ENCODE measurements at regions not wholly inside any gene's neighbourhood (a gene's known extent, or its start where the extent isn't known, plus 50 kb on each side); places are given as distances from the start of the nearest gene placed in this dataset.

- Mint-ChIP-seq H3K36me3 (peaks cover 5% of the 10 kb centered on the region), H3K27ac (no peak overlapping the region), H3K9me3 (peaks cover 9% of the 10 kb centered on the region), H3K27me3 (ENCODE audit: low read depth) (no peaks in the 10 kb centered on the region), H3K4me1 (no peaks in the 10 kb centered on the region), H3K4me3 (no peak overlapping the region)
- DNase-seq (ENCODE audit: low spot score in 2 of 2, unreplicated experiment in 2 of 2): no peak
- TF ChIP-seq CTCF (IDR thresholded peaks at IDR 0.05; ENCODE audit: unreplicated experiment): no peak
Measured at GRCh38 chrX:97797076-97797475, 913.4 kb downstream of the RPA4 start.

DNA sequence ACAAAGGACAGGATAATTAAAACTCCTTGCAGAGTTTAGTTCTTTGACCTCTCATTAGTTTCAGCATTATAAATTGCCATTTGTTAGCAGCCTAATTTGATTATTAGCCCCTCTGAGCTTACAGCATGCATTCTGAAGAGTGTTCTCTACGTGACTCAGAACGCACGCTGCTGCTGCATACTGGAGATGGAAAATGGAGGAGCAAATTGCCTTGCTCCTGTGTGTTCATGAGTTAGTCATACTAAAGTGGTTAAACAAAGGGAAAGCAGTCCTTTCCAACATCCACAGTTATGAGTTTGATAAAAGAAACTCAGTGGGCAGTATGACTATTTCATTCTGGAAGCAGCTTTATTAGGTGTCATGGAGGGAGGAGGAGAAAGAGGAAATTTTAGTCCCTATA lies 922.5 kb downstream of the RPA4 start:
- Mint-ChIP-seq H3K4me1 (no peaks in the 10 kb centered on the region), H3K27me3 (ENCODE audit: low read depth) (no peaks in the 10 kb centered on the region), H3K9me3 (peaks cover 21% of the 10 kb centered on the region), H3K4me3 (no peak overlapping the region), H3K36me3 (peaks cover 6% of the 10 kb centered on the region), H3K27ac (no peak overlapping the region)
- TF ChIP-seq CTCF (IDR thresholded peaks at IDR 0.05; ENCODE audit: unreplicated experiment): no peak
- no peak for DNase-seq (ENCODE audit: low spot score in 2 of 2, unreplicated experiment in 2 of 2)

DNA sequence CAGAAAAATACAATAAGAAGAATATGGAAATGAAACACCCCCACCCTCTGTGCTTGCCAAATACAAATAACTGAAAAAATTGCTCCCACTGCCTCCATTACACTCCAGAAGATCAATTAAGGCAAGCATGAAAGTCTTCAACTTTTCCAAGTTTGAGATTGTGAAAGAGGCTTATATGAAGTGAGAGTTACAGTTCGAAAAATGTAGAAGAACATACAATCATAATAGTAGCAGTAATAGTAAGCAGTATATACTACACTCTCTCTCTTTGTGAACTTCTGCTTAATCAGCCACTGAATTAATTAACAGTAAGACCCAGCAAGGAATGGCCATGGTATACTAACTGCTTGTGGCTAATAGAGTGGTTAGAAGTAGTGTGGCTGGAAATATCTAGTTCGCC lies 923.2 kb downstream of the RPA4 start:
- H3K9me3 Mint-ChIP-seq: peaks cover 16% of the 10 kb centered on the region
- H3K4me3 Mint-ChIP-seq: no peak overlapping the region
- no peak for TF ChIP-seq CTCF (IDR thresholded peaks at IDR 0.05; ENCODE audit: unreplicated experiment)
- H3K27me3 Mint-ChIP-seq (ENCODE audit: low read depth): no peaks in the 10 kb centered on the region
- peaks cover 4% of the 10 kb centered on the region for H3K36me3 Mint-ChIP-seq
- no peak overlapping the region for H3K27ac Mint-ChIP-seq
- H3K4me1 Mint-ChIP-seq: no peaks in the 10 kb centered on the region
- no peak for DNase-seq (ENCODE audit: low spot score in 2 of 2, unreplicated experiment in 2 of 2)

DNA sequence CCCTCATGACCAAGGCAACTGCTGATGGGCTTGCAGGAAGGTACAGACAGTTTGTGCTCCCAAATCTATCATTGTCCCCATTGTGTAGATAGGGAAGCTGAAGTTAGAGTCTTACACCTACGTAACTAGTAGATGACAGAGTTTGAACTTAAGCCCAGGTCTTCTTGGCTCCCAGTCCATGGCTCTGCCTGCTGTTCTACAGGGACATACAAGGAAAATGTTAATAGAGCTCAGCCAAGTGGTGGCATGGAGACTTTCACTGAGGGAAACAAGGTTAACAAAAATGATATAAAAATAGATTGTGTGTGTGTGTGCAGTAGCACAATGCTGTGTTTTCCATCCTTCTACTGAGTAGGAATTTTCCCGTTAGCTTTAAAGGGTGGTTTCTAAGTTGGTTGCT lies 936.5 kb downstream of the RPA4 start:
- Mint-ChIP-seq H3K4me3 (no peak overlapping the region), H3K4me1 (peaks cover 2% of the 10 kb centered on the region), H3K9me3 (peaks cover 8% of the 10 kb centered on the region), H3K36me3 (no peaks in the 10 kb centered on the region), H3K27me3 (ENCODE audit: low read depth) (no peaks in the 10 kb centered on the region), H3K27ac (no peak overlapping the region)
- no peak for DNase-seq (ENCODE audit: low spot score in 2 of 2, unreplicated experiment in 2 of 2)
- no peak for TF ChIP-seq CTCF (IDR thresholded peaks at IDR 0.05; ENCODE audit: unreplicated experiment)

DNA sequence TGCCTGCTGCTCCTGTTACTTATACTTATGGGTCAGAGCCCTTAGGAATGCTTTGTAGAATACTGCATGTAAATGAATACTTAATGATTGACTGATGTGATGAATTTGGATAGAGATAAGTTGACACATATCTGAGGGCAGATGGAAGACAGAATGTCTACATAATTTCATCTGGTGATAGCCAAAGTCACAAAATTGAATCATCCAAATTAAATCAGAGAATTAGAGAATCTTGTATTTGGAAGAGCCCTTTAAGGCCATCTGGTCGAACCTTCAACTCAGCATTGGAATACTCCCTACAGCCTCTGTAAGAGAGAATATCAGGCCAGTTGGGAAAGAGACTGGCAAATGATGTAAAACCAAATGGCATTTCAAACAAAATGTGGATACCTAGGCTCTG lies 944.8 kb downstream of the RPA4 start:
- H3K9me3 Mint-ChIP-seq: peaks cover 3% of the 10 kb centered on the region
- no peaks in the 10 kb centered on the region for H3K36me3 Mint-ChIP-seq
- no peak for TF ChIP-seq CTCF (IDR thresholded peaks at IDR 0.05; ENCODE audit: unreplicated experiment)
- no peaks in the 10 kb centered on the region for H3K4me1 Mint-ChIP-seq
- H3K27me3 Mint-ChIP-seq (ENCODE audit: low read depth): no peaks in the 10 kb centered on the region
- DNase-seq (ENCODE audit: low spot score in 2 of 2, unreplicated experiment in 2 of 2): no peak
- H3K27ac Mint-ChIP-seq: no peak overlapping the region
- no peak overlapping the region for H3K4me3 Mint-ChIP-seq

- Mint-ChIP-seq H3K4me3 (no peak overlapping the region), H3K4me1 (no peaks in the 10 kb centered on the region), H3K9me3 (peaks cover 3% of the 10 kb centered on the region), H3K27me3 (ENCODE audit: low read depth) (no peaks in the 10 kb centered on the region), H3K36me3 (no peaks in the 10 kb centered on the region), H3K27ac (no peak overlapping the region)
- TF ChIP-seq CTCF (IDR thresholded peaks at IDR 0.05; ENCODE audit: unreplicated experiment): no peak
- DNase-seq (ENCODE audit: low spot score in 2 of 2, unreplicated experiment in 2 of 2): no peak
Measured at GRCh38 chrX:97835969-97836368, 952.3 kb downstream of the RPA4 start.

Data from mesothelial cell of epicardium (in vitro differentiated cells).